T-cell (primary cell): ENCODE measurements at regions not wholly inside any gene's neighbourhood (a gene's known extent, or its start where the extent isn't known, plus 50 kb on each side); places are given as distances from the start of the nearest gene placed in this dataset.

Source experiments
- ATAC-seq, 4 experiments: fragments of 200-7000 bp in 3 of 4; fragments of 150-1000 bp in 1 of 4; cut with Tn5 transposase; replicated peaks in 1 of 4; 1 replicate in 3 of 4; 2 replicates in 1 of 4; pipeline ENCODE4 v1.10.0; 2021; ENCODE audit warnings: moderate library complexity in 3 of 4, mild to moderate bottlenecking in 2 of 4, moderate number of reproducible peaks in 1 of 4
- CTCF ChIA-PET, 2 donors: fragments of 300-600 bp; sonication (Branson Sonifier 250); formaldehyde crosslinking; loops; one replicate each; lab custom pipeline; 2022; ENCODE audit warnings: antibody characterized with exemption in 2 of 2; lab: Charles Lee
- POLR2A ChIA-PET, 2 donors: fragments of 300-600 bp; sonication (Branson Sonifier 250); formaldehyde crosslinking; loops; one replicate each; lab custom pipeline; 2022; ENCODE audit warnings: antibody characterized with exemption in 2 of 2; lab: Charles Lee
- DNase-seq, 35 experiments: peaks; one replicate each; pipeline versions ENCODE4 v3.0.0 to v3.0.0-alpha.2; 2013 to 2023
- H3K27ac ChIP-seq: one replicate; pipeline ENCODE4 v1.5.1; 2013; ENCODE audit warnings: low read length
- H3K27me3 ChIP-seq, 2 experiments: replicated peaks in 1 of 2; 1 replicate in 1 of 2; 2 replicates in 1 of 2; pipeline versions ENCODE4 v1.6.1 to v1.7.0; 2013; ENCODE audit warnings: low read length in 1 of 2, mixed read lengths in 1 of 2; ENCODE audit not compliant: control insufficient read depth in 2 of 2, insufficient read depth in 2 of 2; ENCODE audit errors: extremely low read depth in 1 of 2
- H3K36me3 ChIP-seq, 2 donors: 1 replicate in 1 of 2; 2 replicates in 1 of 2; pipeline versions ENCODE4 v1.6.1 to v1.7.0; 2013; ENCODE audit warnings: low read length in 1 of 2; ENCODE audit not compliant: control insufficient read depth in 2 of 2, insufficient read depth in 1 of 2; ENCODE audit errors: extremely low read depth in 1 of 2
- H3K4me1 ChIP-seq, 2 experiments: 1 replicate in 1 of 2; 2 replicates in 1 of 2; pipeline versions ENCODE4 v1.6.1 to v1.7.0; 2013; ENCODE audit warnings: low read length in 2 of 2, mixed read lengths in 1 of 2; ENCODE audit not compliant: insufficient read depth in 2 of 2, control insufficient read depth in 1 of 2; ENCODE audit errors: extremely low read depth in 1 of 2
- H3K4me3 ChIP-seq, 2 donors: 1 replicate in 1 of 2; 2 replicates in 1 of 2; pipeline versions ENCODE4 v1.5.1 to v1.7.0; 2013; ENCODE audit warnings: mild to moderate bottlenecking in 2 of 2, low read length in 1 of 2, moderate library complexity in 1 of 2; ENCODE audit not compliant: control insufficient read depth in 1 of 2; ENCODE audit errors: extremely low read depth in 1 of 2
- H3K9me3 ChIP-seq: 2 replicates; pipeline ENCODE4 v1.7.0; 2013
- H3K27ac Mint-ChIP-seq, 2 donors: one replicate each; pipeline ENCODE4 v1.8.0; 2020 to 2021; ENCODE audit warnings: mild to moderate bottlenecking in 2 of 2, mixed read lengths in 2 of 2
- H3K27me3 Mint-ChIP-seq, 2 donors: one replicate each; pipeline ENCODE4 v1.8.0; 2021 to 2022; ENCODE audit warnings: mixed read lengths in 2 of 2
- H3K36me3 Mint-ChIP-seq: one replicate; pipeline ENCODE4 v1.8.0; 2021; ENCODE audit warnings: mixed read lengths
- H3K4me1 Mint-ChIP-seq, 3 donors: one replicate each; pipeline ENCODE4 v1.8.0; 2020 to 2022; ENCODE audit warnings: mixed read lengths in 3 of 3, mild to moderate bottlenecking in 1 of 3
- H3K4me3 Mint-ChIP-seq, 3 donors: one replicate each; pipeline ENCODE4 v1.8.0; 2020 to 2022; ENCODE audit warnings: mild to moderate bottlenecking in 3 of 3, mixed read lengths in 3 of 3, moderate library complexity in 3 of 3
- H3K9me3 Mint-ChIP-seq, 3 donors: one replicate each; pipeline ENCODE4 v1.8.0; 2020 to 2022; ENCODE audit warnings: mixed read lengths in 3 of 3
- WGBS: methylation state at CpG from one replicate; pipeline ENCODE4 v1.1.5; 2013; ENCODE audit warnings: missing lambda C conversion rate; ENCODE audit not compliant: insufficient coverage; 5-methylcytosine and 5-hydroxymethylcytosine counted together

- no peak overlapping the region for H3K27ac Mint-ChIP-seq
- Histone ChIP-seq H3K4me1 (no peaks in the 10 kb centered on the region), H3K36me3 (no peaks in the 10 kb centered on the region), H3K27ac (no peak overlapping the region), H3K9me3 (no peaks in the 10 kb centered on the region), H3K27me3 (no peaks in the 10 kb centered on the region), H3K4me3 (no peak overlapping the region)
- DNase-seq (no peak), ATAC-seq (no peak)
- ChIA-PET POLR2A (no interaction called here), CTCF (no interaction called here)
- H3K27me3 Mint-ChIP-seq: no peaks in the 10 kb centered on the region
- no peaks in the 10 kb centered on the region for H3K4me1 Mint-ChIP-seq
- H3K36me3 Mint-ChIP-seq: no peaks in the 10 kb centered on the region
- H3K9me3 Mint-ChIP-seq: peaks cover 10 to 15% (median 14%) of the 10 kb centered on the region in 3 donors
- no peak overlapping the region for H3K4me3 Mint-ChIP-seq
Measured at GRCh38 chr5:61897251-61897650, 408.8 kb upstream of the KIF2A start.

- H3K36me3 ChIP-seq: no peaks in the 10 kb centered on the region
- Mint-ChIP-seq H3K4me3 (no peak overlapping the region), H3K4me1 (no peaks in the 10 kb centered on the region), H3K27ac (no peak overlapping the region), H3K36me3 (no peaks in the 10 kb centered on the region), H3K27me3 (no peaks in the 10 kb centered on the region), H3K9me3 (peaks cover 0 to 18% (median 2%) of the 10 kb centered on the region in 3 donors)
- H3K4me1 ChIP-seq: no peaks in the 10 kb centered on the region
- CTCF ChIA-PET: no interaction called here
- POLR2A ChIA-PET: no interaction called here
- no peak overlapping the region for H3K4me3 ChIP-seq
- DNase-seq (no peak), ATAC-seq (no peak)
- H3K27me3 ChIP-seq: no peaks in the 10 kb centered on the region
- no peaks in the 10 kb centered on the region for H3K9me3 ChIP-seq
- WGBS: 85% methylated on average over 5 of the region's 5 CpGs
- H3K27ac ChIP-seq: no peak overlapping the region
Measured at GRCh38 chr5:61901997-61902396, 404.0 kb upstream of the KIF2A start.

- Histone ChIP-seq H3K27me3 (no peaks in the 10 kb centered on the region), H3K4me1 (no peaks in the 10 kb centered on the region), H3K9me3 (no peaks in the 10 kb centered on the region), H3K36me3 (no peaks in the 10 kb centered on the region), H3K27ac (no peak overlapping the region), H3K4me3 (no peak overlapping the region)
- no peaks in the 10 kb centered on the region for H3K4me1 Mint-ChIP-seq
- ChIA-PET CTCF (no interaction called here), POLR2A (no interaction called here)
- peaks cover 0 to 9% (median 2%) of the 10 kb centered on the region in 3 donors for H3K9me3 Mint-ChIP-seq
- 100% methylated on average over 1 of the region's 1 CpG for WGBS
- ATAC-seq: no peak
- no peak overlapping the region for H3K27ac Mint-ChIP-seq
- DNase-seq: no peak
- no peaks in the 10 kb centered on the region for H3K27me3 Mint-ChIP-seq
- H3K36me3 Mint-ChIP-seq: no peaks in the 10 kb centered on the region
- no peak overlapping the region for H3K4me3 Mint-ChIP-seq
Measured at GRCh38 chr5:61904730-61905129, 401.3 kb upstream of the KIF2A start.

GRCh38 chr5:61905613-61906012 is 400.4 kb upstream of the KIF2A start:
- H3K9me3 Mint-ChIP-seq: peaks cover 0 to 8% (median 2%) of the 10 kb centered on the region in 3 donors
- POLR2A ChIA-PET: no interaction called here
- WGBS: 95% methylated on average over 3 of the region's 3 CpGs
- H3K27ac ChIP-seq: no peak overlapping the region
- CTCF ChIA-PET: no interaction called here
- H3K4me1 ChIP-seq: no peaks in the 10 kb centered on the region
- no peaks in the 10 kb centered on the region for H3K27me3 Mint-ChIP-seq
- no peak overlapping the region for H3K27ac Mint-ChIP-seq
- no peak for DNase-seq
- no peaks in the 10 kb centered on the region for H3K27me3 ChIP-seq
- no peaks in the 10 kb centered on the region for H3K4me1 Mint-ChIP-seq
- no peaks in the 10 kb centered on the region for H3K36me3 ChIP-seq
- H3K4me3 ChIP-seq: no peak overlapping the region
- H3K4me3 Mint-ChIP-seq: no peak overlapping the region
- ATAC-seq: no peak
- no peaks in the 10 kb centered on the region for H3K9me3 ChIP-seq
- H3K36me3 Mint-ChIP-seq: no peaks in the 10 kb centered on the region

- Histone ChIP-seq H3K36me3 (no peaks in the 10 kb centered on the region), H3K27ac (no peak overlapping the region), H3K9me3 (no peaks in the 10 kb centered on the region), H3K4me1 (no peaks in the 10 kb centered on the region), H3K27me3 (no peaks in the 10 kb centered on the region), H3K4me3 (no peak overlapping the region)
- H3K9me3 Mint-ChIP-seq: peaks cover 2 to 8% (median 3%) of the 10 kb centered on the region in 3 donors
- H3K4me3 Mint-ChIP-seq: no peak overlapping the region
- ATAC-seq (no peak), DNase-seq (no peak)
- CTCF ChIA-PET: no interaction called here
- POLR2A ChIA-PET: no interaction called here
- no peaks in the 10 kb centered on the region for H3K4me1 Mint-ChIP-seq
- WGBS: 79% methylated on average over 3 of the region's 5 CpGs
- H3K36me3 Mint-ChIP-seq: no peaks in the 10 kb centered on the region
- H3K27me3 Mint-ChIP-seq: no peaks in the 10 kb centered on the region
- H3K27ac Mint-ChIP-seq: no peak overlapping the region
Measured at GRCh38 chr5:61906820-61907219, 399.2 kb upstream of the KIF2A start.

- ChIA-PET CTCF (no interaction called here), POLR2A (no interaction called here)
- H3K36me3 ChIP-seq: no peaks in the 10 kb centered on the region
- ATAC-seq: no peak
- H3K4me1 ChIP-seq: no peaks in the 10 kb centered on the region
- no peaks in the 10 kb centered on the region for H3K9me3 ChIP-seq
- Mint-ChIP-seq H3K27ac (no peak overlapping the region), H3K9me3 (peaks cover 4 to 9% (median 8%) of the 10 kb centered on the region in 3 donors), H3K4me3 (no peak overlapping the region), H3K27me3 (no peaks in the 10 kb centered on the region), H3K36me3 (no peaks in the 10 kb centered on the region), H3K4me1 (no peaks in the 10 kb centered on the region)
- H3K27ac ChIP-seq: no peak overlapping the region
- DNase-seq: no peak
- no peak overlapping the region for H3K4me3 ChIP-seq
- WGBS: 88% methylated on average over 3 of the region's 4 CpGs
- H3K27me3 ChIP-seq: no peaks in the 10 kb centered on the region
Measured at GRCh38 chr5:61907995-61908394, 398.0 kb upstream of the KIF2A start.

- H3K36me3 ChIP-seq: no peaks in the 10 kb centered on the region
- DNase-seq (no peak), ATAC-seq (no peak)
- no peaks in the 10 kb centered on the region for H3K9me3 ChIP-seq
- H3K27ac ChIP-seq: no peak overlapping the region
- no peak overlapping the region for H3K4me3 Mint-ChIP-seq
- POLR2A ChIA-PET: no interaction called here
- H3K4me3 ChIP-seq: no peak overlapping the region
- no peaks in the 10 kb centered on the region for H3K27me3 Mint-ChIP-seq
- H3K27ac Mint-ChIP-seq: no peak overlapping the region
- CTCF ChIA-PET: no interaction called here
- WGBS: 80% methylated on average over 2 of the region's 2 CpGs
- H3K4me1 ChIP-seq: no peaks in the 10 kb centered on the region
- H3K4me1 Mint-ChIP-seq: no peaks in the 10 kb centered on the region
- no peaks in the 10 kb centered on the region for H3K36me3 Mint-ChIP-seq
- peaks cover 0 to 7% (median 4%) of the 10 kb centered on the region in 3 donors for H3K9me3 Mint-ChIP-seq
- H3K27me3 ChIP-seq: no peaks in the 10 kb centered on the region
Measured at GRCh38 chr5:61910771-61911170, 395.2 kb upstream of the KIF2A start.
